Esophagus muscularis mucosa (tissue), 4 donors: ENCODE measurements at regions not wholly inside any gene's neighbourhood (a gene's known extent, or its start where the extent isn't known, plus 50 kb on each side); places are given as distances from the start of the nearest gene placed in this dataset.

ENCODE experiments used
- EP300 ChIP-seq: sonication (generic); formaldehyde crosslinking; IDR thresholded peaks from one replicate; pipeline ENCODE4 v1.6.1; 2017; ENCODE audit warnings: antibody characterized with exemption
- POLR2A ChIP-seq: fragments of 450-650 bp; IDR thresholded peaks from one replicate; pipeline ENCODE4 v1.6.1; 2017; ENCODE audit warnings: antibody characterized with exemption, moderate library complexity, mild to moderate bottlenecking, low read depth
- POLR2AphosphoS5 ChIP-seq, 2 donors: sonication (generic); formaldehyde crosslinking; IDR thresholded peaks; one replicate each; pipeline ENCODE4 v1.6.1; 2017; ENCODE audit warnings: antibody characterized with exemption in 2 of 2
- TF ChIP-seq, protein P1 (sequence below), 3 experiments: fragments of 200-600 bp in 2 of 3; fragments of 450-650 bp in 1 of 3; sonication (generic) in 2 of 3; IDR thresholded peaks; one replicate each; pipeline ENCODE4 v1.5.1; 2017 to 2019; ENCODE audit warnings: antibody characterized with exemption in 3 of 3, mild to moderate bottlenecking in 2 of 3, moderate library complexity in 1 of 3

DNA sequence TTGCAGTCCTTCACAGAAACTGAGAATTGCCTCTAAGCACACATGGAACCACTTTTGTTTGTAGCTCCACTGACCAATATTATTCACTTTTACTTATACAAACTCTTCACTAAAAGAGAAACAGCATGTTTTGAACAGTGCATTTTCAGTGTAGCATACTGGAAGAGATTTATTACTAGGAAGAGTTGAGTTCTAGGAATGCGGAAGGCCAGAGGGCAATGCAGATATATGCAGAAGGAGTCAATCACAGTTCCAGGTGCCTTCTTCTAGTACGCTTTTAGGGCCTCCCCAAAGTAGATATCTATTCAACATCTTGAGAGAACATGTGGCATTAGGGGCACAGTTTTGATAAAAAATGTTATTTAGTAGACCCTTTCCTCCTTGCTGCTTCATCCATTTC is 1654.0 kb upstream of the ZEB2 start:
- no peak for TF ChIP-seq POLR2AphosphoS5 (IDR thresholded peaks at IDR 0.05)
- TF ChIP-seq EP300: no peak
- TF ChIP-seq POLR2A: no peak
- TF ChIP-seq, protein P1, sequence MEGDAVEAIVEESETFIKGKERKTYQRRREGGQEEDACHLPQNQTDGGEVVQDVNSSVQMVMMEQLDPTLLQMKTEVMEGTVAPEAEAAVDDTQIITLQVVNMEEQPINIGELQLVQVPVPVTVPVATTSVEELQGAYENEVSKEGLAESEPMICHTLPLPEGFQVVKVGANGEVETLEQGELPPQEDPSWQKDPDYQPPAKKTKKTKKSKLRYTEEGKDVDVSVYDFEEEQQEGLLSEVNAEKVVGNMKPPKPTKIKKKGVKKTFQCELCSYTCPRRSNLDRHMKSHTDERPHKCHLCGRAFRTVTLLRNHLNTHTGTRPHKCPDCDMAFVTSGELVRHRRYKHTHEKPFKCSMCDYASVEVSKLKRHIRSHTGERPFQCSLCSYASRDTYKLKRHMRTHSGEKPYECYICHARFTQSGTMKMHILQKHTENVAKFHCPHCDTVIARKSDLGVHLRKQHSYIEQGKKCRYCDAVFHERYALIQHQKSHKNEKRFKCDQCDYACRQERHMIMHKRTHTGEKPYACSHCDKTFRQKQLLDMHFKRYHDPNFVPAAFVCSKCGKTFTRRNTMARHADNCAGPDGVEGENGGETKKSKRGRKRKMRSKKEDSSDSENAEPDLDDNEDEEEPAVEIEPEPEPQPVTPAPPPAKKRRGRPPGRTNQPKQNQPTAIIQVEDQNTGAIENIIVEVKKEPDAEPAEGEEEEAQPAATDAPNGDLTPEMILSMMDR (IDR thresholded peaks at IDR 0.05): no peak
